Stimulated activated CD8-positive, alpha-beta memory T cell treated with anti-CD3 and anti-CD28 coated beads, Interleukin-2, amount 100 ng/mL, for 48 hours (primary cell): ENCODE measurements at regions not wholly inside any gene's neighbourhood (a gene's known extent, or its start where the extent isn't known, plus 50 kb on each side); places are given as distances from the start of the nearest gene placed in this dataset.

Experiments
- DNase-seq, 2 donors: peaks; one replicate each; pipeline ENCODE4 v3.0.0-alpha.2; 2020; ENCODE audit warnings: low read depth in 2 of 2

DNA sequence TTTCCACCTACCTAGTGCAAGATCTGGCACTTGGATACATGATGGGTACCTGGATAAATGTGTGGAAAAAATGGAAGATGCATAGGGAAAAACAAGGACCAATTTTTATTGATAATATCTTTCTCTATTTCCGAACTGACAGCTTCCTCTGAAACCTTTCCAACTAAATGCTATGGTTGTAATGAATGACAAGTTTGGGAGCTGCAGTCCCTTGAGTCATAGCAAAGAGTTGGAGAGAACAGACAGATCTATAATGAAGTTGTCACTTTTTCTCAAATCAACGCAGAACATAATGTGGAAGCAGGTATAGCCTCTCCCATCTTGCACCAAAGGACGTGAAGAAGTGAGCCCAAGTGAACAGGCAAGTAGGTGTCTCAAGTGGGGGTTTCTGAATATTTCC is 296.5 kb upstream of the KAZN start:
- DNase-seq: no peak

DNA sequence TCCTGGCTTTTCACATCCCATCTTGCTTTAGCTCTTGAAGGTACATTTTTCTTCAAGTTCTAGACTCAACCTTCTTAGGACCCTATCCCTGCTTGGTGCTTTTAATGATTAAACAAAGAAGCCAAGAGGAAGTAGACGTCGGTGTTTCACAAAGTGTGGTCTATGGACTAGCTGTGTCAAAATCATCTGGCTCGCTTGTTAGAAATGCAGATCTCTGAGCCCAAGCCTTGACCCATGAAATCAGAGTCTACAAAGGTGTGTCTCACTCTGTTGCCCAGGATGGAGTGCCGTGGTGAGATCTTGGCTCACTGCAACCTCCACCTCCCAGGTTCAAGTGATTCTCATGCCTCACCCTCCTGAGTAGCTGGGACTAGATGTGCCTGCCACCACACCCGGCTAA is 295.5 kb upstream of the KAZN start:
- DNase-seq: no peak

DNA sequence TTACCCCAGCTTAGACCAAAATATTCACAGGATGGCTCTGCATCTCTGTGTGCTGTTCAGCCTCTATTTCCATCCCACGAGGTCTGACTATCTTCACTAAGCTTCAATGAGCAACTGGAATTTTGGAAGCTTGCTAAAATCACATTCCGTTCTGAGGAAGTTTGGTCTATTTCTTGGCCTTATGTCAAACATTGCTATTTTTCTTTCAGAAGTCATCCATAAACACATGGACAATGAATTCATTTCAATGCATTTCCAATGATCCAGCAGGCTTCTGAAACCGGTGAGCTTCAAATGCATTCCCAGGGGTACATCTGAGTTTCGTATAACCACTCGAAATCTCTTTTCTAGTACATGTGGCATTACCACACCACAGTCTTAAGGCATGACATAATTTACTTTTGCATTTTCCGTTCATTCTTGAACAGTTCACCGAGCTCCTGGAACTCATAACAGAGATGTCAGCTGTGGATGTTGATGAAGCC is 294.1 kb upstream of the KAZN start:
- DNase-seq: no peak

DNA sequence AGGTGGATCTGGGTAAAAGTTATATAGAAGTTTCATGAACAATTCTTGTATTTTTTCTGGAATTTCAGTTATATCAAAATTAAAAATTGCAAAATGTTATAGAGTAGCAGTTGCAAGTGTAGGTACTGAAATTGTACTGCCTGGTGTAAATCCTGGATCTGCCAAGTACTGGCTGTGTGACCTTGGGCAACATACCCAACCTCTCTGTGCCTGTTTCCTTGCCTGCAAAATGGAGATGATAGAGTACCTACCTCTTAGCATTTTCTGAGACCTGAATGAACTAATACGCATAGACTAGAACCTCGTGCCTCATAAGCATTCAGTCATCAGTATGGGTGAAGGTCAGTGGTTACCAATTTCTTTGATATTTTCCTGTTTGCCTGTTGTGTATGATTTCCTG is 290.0 kb upstream of the KAZN start:
- DNase-seq: no peak

DNA sequence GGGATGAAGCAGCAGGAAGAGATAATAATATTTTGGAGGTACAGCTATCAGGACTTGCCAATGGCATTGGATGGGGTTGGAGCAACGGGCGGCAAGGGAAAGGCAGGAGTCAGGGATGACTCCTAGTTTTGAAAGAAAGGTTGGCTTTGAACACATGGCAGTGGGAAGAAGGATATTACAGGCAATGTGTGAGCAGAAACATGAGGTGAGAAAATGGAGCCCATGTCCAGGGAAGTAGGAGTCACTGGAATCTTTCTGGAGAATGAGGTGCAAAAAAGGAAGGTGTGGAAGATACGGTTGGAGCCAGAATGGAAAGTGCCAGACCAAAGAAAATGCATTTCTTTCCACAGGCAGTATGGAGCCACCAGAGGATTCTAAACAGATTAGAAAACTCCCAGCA is 288.5 kb upstream of the KAZN start:
- DNase-seq: no peak

- no peak for DNase-seq
These were observed 288.0 kb upstream of the KAZN start for GRCh38 chr1:14310476-14310875.

- no peak for DNase-seq
These were observed 284.6 kb upstream of the KAZN start for GRCh38 chr1:14313731-14314431.

DNA sequence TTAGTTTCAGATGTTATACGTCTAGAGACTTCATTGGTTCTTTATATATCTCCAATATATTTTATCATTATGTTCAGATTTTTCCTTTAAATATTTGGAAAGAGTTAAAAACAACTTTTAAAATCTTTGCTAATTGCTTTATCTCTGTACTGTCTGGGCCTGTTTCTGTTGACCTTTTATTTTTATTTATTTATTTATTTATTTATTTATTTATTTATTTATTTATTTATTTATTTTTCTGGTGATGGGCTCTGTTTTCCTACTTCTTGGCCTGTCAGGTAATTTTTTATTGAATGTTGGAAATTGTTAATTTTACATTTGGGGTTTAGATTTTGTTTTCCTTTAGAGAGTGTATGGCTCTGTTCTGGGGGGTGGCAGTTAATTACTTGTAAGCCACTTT is 279.7 kb upstream of the KAZN start:
- DNase-seq: no peak

- DNase-seq: no peak
These were observed 278.0 kb upstream of the KAZN start for GRCh38 chr1:14320518-14320917.

DNA sequence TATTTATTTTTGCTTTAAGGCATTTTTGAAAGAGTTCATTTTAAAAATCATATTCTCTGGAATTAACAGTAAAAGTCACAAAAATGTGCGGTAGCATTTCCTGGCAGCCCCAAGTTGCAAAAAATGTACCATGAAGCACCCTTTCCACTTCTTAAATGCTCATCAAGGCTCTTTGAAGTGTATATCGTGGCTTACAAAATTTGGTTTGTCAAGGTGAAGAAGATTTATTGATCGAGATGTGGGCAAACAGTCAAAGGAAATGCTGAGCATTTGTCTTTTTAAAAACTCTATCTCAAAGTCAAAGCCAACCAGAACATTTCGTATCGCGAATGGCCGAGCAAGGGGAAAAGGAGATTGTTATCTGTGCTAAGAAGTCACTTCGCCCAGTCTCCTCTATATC is 277.5 kb upstream of the KAZN start:
- DNase-seq: no peak

DNA sequence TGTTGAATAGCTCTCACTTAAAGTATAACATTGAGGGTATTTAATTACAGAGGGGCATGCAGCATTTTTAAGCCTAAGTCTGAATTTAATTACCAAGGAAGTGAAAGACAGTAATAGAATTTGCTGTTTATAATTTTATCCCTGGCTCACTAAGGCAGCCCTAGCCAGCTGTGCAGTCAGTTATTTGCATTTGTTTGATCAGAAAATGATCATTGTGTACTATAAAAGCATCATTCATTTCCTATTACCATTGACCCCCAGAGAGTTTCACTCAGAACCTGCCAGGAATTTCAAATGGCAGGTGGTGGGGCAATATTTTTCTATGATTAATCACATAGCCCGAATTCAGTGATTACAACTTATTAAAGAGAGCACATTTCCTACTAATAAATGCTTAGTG is 277.1 kb upstream of the KAZN start:
- no peak for DNase-seq

DNA sequence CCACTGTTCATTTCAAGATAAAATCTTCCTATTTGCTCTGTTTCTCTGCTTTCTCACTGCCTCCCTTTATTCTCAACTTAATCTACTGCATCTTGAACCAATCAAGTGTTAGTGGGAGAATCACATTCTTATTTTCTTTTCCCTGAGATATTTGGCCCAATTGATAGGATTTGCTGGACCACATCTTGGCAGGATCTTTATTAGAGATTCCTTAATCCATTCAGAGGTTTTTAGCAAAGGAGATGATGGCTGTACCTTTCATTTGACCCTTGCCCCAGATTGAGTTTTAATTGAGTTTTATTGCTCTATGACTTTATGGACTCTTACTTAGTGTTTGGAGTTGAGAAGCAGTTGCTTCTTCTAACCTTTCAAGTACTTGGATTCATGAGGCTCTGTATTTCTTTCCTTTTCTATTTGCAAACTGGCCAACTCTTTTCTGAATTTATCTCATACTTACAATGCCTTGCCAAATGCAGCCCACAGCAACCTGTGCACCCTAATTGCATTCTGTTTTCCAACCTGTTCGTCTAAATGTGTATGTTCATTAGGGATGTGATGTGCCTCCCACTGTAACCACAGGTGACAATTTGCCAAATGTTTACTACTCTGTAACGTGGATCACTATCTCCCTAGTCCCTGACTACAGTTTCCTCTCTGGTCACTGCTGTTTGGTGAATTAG is 274.8 kb upstream of the KAZN start:
- no peak for DNase-seq

DNA sequence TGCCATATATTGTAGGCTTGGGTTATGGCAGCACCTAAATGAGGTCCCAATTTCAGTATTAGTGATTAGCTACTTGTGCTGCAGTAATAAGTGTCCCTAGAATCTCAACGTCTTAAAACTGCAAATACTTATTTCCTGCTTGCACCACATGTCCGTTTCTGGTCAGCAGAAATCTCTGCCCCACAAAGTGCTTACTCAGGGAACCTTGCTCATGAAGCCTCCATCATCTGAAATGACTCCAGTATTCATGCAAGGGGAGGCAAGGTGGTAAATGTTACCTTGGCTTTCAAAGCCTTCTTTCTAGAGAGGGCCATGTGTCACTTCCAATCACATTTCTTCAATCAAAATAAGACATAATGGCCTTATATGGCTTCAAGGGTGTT is 274.2 kb upstream of the KAZN start:
- DNase-seq: no peak

DNA sequence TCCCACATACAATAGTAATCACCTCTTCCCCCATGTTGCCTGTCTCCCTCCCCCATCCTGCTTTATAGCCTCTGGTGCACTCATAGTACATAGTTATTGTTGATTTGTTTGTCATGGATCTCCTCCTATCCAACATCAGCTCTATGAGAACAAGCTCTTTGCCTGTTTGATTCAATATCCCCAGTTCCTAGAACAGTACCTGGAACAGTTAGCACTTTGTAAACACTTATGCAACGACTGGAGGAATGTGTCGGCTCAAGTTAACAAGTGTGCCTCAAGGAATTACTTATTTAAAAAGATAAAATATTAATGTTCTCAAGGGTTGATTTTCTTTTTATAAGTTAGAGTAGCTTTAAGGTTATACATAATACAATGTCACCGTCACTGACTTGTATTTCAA is 271.6 kb upstream of the KAZN start:
- no peak for DNase-seq

DNA sequence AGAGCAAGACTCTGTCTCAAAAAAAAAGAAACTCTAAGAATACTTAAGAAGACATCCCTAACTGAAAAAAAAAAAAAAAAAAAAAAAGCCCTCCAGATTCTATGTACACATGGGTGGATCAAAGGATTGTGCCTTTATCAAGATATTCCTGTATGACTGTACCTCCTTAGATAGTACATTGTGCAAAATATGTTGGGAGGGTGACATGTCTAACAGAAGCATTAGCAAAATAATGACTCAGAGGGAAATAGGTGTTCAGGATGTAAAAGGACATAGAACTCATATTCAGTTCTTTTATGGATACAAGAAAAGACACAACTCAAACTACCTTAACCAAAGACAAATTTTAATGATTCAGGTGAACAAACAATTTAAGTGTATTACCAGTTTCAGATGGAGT is 269.8 kb upstream of the KAZN start:
- no peak for DNase-seq

DNA sequence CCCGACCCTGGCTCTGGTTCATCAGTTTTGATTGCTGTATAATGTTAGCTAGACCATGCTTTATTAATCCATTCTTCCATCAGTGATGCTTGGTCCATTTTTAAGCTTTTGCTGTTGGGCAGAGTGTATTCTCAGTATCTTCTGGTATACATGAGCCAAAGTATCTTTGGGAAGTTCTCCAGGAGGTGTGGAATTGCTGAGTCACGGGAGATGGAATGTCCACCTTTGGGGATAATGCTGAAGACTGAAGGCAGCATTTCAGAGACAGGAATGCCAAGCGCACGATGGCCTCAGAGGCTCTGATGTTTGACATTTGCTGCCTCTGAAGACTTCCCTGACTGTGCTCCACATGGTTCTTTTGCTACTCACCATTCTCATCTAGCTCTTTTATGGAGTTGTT is 266.3 kb upstream of the KAZN start:
- no peak for DNase-seq

GRCh38 chr1:14334336-14335176 is 263.9 kb upstream of the KAZN start:
- DNase-seq: no peak

DNA sequence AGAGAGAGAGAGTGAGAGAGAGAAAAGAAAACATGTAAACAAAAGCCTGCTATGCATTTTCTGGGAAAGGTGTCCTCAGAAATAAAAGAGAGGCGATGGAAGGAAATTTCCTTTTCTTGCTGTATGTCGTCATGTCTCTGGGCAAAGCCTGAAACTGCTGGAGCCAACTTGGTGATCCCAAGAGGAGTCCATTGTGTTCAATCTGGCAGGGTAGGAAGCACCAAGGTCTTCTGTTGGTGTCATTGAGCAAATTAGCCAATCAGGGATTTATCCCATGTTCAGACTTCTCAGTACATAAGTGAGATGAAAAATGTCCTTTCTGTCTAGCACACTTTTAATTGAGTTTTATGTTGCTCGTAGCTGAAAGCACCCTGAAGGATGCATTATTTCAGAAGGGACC is 260.0 kb upstream of the KAZN start:
- DNase-seq: no peak

GRCh38 chr1:14339288-14339687 is 259.2 kb upstream of the KAZN start:
- DNase-seq: no peak

- DNase-seq: no peak
These were observed 258.3 kb upstream of the KAZN start for GRCh38 chr1:14340002-14340785.

- DNase-seq: no peak
These were observed 257.3 kb upstream of the KAZN start for GRCh38 chr1:14341147-14341546.

- no peak for DNase-seq
These were observed 252.4 kb upstream of the KAZN start for GRCh38 chr1:14345946-14346550.
